Ishikawa (cell line): ENCODE measurements at regions not wholly inside any gene's neighbourhood (a gene's known extent, or its start where the extent isn't known, plus 50 kb on each side); places are given as distances from the start of the nearest gene placed in this dataset.

Experiments used
- CEBPB ChIP-seq: IDR thresholded peaks from 2 replicates; pipeline ENCODE4 v1.6.1; 2012
- CREB1 ChIP-seq: IDR thresholded peaks from 2 replicates; pipeline ENCODE4 v1.6.1; 2012; ENCODE audit warnings: low read depth
- EGR1 ChIP-seq: IDR thresholded peaks from 2 replicates; pipeline ENCODE4 v1.6.1; 2012
- EP300 ChIP-seq: IDR thresholded peaks from 2 replicates; pipeline ENCODE4 v1.6.1; 2012; ENCODE audit warnings: borderline replicate concordance
- FOXM1 ChIP-seq: IDR thresholded peaks from 2 replicates; pipeline ENCODE4 v1.6.1; 2012; ENCODE audit warnings: low read depth, borderline replicate concordance
- MAX ChIP-seq: IDR thresholded peaks from 2 replicates; pipeline ENCODE4 v1.6.1; 2012
- NFIC ChIP-seq: IDR thresholded peaks from 2 replicates; pipeline ENCODE4 v1.6.1; 2012
- RAD21 ChIP-seq: IDR thresholded peaks from 2 replicates; pipeline ENCODE4 v1.6.1; 2012; ENCODE audit warnings: low read depth
- TAF1 ChIP-seq: IDR thresholded peaks from 2 replicates; pipeline ENCODE4 v1.6.1; 2012; ENCODE audit warnings: low read depth, mild to moderate bottlenecking
- TCF12 ChIP-seq: IDR thresholded peaks from 2 replicates; pipeline ENCODE4 v1.6.1; 2012; ENCODE audit warnings: low read depth
- TEAD4 ChIP-seq: IDR thresholded peaks from 2 replicates; pipeline ENCODE4 v1.6.1; 2012
- USF1 ChIP-seq: IDR thresholded peaks from 2 replicates; pipeline ENCODE4 v1.6.1; 2012
- YY1 ChIP-seq: IDR thresholded peaks from 2 replicates; pipeline ENCODE4 v1.6.1; 2012; ENCODE audit warnings: low read depth
- ZBTB7A ChIP-seq: IDR thresholded peaks from 2 replicates; pipeline ENCODE4 v1.6.1; 2012; ENCODE audit warnings: low read depth
- TF ChIP-seq, protein P1 (sequence below): IDR thresholded peaks from 2 replicates; pipeline ENCODE4 v1.6.1; 2012; ENCODE audit warnings: low read depth, mild to moderate bottlenecking

DNA sequence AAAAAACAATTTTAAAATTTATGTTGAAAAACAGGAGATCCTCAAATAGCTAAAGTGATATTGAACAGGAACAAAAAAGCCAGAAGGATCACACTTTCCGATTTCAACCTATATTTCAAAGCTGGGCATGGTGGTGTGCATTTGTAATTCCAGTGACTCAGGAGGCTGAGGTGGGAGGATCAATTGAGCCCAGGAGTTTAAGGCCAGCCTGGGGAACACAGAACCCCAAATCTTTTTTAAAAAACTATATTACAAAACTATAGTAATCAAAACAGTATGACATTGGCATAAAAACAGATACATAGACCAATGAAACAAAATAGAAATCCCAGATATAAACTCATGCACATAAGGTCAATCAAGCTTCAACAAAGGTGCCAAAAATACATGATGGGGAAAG lies 68.4 kb downstream of the MEX3B start:
- TF ChIP-seq NFIC (no peak), EGR1 (no peak), CEBPB (no peak), MAX (no peak), EP300 (no peak), TEAD4 (no peak)

DNA sequence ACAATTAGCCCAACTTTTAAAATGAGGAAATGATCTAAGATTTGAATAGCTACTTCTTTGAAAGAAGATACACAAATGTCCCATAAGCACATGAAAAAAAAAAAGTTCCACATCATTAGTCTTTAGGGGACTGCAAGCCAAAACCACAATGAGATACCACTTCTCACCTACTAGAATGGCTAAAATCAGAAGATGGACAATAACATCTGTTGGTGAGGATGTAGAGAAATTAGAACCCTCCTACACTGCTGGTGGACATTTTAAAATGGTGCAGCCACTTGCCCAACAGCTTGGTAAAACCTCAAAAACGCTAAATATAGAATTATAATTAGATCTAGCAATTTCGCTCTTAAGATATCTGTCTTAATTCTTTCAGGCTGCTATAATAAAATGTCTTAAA lies 77.1 kb downstream of the MEX3B start:
- TF ChIP-seq CEBPB, result no peak
- no peak for TF ChIP-seq ZBTB7A
- no peak for TF ChIP-seq YY1
- no peak for TF ChIP-seq TEAD4

DNA sequence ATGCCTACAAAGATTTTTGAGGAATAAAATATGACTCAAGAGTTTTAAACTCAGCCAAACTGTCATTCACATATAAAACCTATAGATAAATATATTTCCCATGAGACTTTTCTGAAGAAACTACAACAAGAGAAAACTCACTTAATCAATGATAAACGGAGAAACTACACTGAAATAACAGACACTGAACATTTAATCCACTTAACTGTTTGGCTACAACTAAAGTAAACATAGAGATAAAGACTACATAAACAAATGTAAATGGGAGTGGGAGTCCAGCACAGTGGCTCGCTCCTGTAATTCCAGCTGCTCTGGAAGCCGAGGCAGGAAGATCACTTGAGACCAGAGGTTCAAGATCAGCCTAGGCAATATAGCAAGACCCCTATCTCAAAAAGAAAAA lies 79.2 kb downstream of the MEX3B start:
- TF ChIP-seq TCF12, result no peak
- no peak for TF ChIP-seq TEAD4
- no peak for TF ChIP-seq CEBPB
- TF ChIP-seq EGR1, result no peak
- TF ChIP-seq USF1, result no peak
- no peak for TF ChIP-seq RAD21
- TF ChIP-seq CREB1, result no peak
- TF ChIP-seq, protein P1, sequence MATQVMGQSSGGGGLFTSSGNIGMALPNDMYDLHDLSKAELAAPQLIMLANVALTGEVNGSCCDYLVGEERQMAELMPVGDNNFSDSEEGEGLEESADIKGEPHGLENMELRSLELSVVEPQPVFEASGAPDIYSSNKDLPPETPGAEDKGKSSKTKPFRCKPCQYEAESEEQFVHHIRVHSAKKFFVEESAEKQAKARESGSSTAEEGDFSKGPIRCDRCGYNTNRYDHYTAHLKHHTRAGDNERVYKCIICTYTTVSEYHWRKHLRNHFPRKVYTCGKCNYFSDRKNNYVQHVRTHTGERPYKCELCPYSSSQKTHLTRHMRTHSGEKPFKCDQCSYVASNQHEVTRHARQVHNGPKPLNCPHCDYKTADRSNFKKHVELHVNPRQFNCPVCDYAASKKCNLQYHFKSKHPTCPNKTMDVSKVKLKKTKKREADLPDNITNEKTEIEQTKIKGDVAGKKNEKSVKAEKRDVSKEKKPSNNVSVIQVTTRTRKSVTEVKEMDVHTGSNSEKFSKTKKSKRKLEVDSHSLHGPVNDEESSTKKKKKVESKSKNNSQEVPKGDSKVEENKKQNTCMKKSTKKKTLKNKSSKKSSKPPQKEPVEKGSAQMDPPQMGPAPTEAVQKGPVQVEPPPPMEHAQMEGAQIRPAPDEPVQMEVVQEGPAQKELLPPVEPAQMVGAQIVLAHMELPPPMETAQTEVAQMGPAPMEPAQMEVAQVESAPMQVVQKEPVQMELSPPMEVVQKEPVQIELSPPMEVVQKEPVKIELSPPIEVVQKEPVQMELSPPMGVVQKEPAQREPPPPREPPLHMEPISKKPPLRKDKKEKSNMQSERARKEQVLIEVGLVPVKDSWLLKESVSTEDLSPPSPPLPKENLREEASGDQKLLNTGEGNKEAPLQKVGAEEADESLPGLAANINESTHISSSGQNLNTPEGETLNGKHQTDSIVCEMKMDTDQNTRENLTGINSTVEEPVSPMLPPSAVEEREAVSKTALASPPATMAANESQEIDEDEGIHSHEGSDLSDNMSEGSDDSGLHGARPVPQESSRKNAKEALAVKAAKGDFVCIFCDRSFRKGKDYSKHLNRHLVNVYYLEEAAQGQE, result no peak
- no peak for TF ChIP-seq MAX

DNA sequence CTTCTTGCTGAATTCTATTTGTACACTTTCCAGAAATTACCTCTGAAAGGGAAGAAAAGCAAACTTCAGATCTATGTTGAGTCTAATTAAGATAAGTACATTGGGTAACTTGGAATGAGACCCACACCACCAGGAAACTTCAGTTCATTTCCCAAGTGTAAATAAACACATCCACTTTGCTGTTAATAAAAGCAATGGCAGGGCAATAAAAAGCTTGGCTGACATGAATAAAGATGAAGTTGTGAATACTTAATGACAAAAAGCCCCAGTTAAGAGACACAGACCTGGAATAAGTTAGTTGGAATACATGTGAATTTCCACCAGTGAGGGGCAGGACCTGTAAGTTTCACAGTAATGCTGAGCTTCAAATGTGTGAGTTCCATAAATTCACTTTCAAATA lies 83.3 kb downstream of the MEX3B start:
- TF ChIP-seq YY1, result no peak
- TF ChIP-seq TEAD4, result no peak

- TF ChIP-seq TEAD4 (no peak), FOXM1 (no peak), TCF12 (no peak), NFIC (no peak), ZBTB7A (no peak), TAF1 (no peak), CEBPB (no peak), RAD21 (no peak), EGR1 (no peak), MAX (no peak)
- TF ChIP-seq, protein P1, result no peak
Observed at GRCh38 chr15:81959196-81959595, 86.6 kb downstream of the MEX3B start.

DNA sequence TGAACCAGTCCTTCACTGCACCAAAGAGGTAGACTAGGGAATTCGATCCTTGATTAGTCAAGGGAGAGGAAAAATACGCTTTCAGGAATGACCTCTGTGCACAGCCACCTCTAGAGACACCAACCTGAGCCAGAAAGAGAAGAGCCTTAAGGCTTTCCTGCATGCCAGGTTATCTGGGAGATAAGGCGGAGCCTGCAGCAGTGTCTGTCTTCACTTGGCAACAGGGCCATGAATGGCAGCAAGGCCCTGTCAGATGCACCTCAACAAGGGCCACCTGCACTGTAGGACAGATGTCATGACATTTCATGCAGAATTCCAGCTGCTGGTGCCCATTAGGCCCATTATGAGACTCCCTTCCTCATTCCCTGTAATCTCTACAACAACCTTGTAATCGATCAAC lies 88.1 kb downstream of the MEX3B start:
- TF ChIP-seq TAF1, result no peak
- no peak for TF ChIP-seq NFIC
- no peak for TF ChIP-seq TCF12
- TF ChIP-seq CEBPB, result no peak
- no peak for TF ChIP-seq EGR1
- no peak for TF ChIP-seq MAX
- TF ChIP-seq, protein P1, result no peak
- no peak for TF ChIP-seq USF1
- no peak for TF ChIP-seq EP300
- no peak for TF ChIP-seq RAD21
- no peak for TF ChIP-seq YY1
- TF ChIP-seq CREB1, result no peak
- TF ChIP-seq ZBTB7A, result no peak
- TF ChIP-seq FOXM1, result no peak
- TF ChIP-seq TEAD4, result no peak
